HepG2 (cell line): ENCODE measurements at regions not wholly inside any gene's neighbourhood (a gene's known extent, or its start where the extent isn't known, plus 50 kb on each side); places are given as distances from the start of the nearest gene placed in this dataset.
A peak's percentile ranks its signal among the peaks of the same experiment; 100 is the strongest.

Source experiments
- ATAC-seq: fragments of 200-7000 bp; cut with Tn5 transposase; 3 replicates; pipeline ENCODE4 v1.9.1; 2020; ENCODE audit warnings: mild to moderate bottlenecking, moderate library complexity
- BruUV-seq: library from RNA; stranded (reverse); fragments of 400-500 nt; replicated peaks from 2 replicates; lab custom pipeline; 2021; lab: Mats Ljungman, UMichigan
- CTCF ChIA-PET: fragments of 300-600 bp; formaldehyde crosslinking; extraction: SDS; loops from one replicate; lab custom pipeline; 2021; ENCODE audit warnings: low total read pairs, inconsistent platforms, low intra/inter-chr PET ratio; lab: Yijun Ruan, JAX
- POLR2A ChIA-PET: fragments of 350-600 bp; sonication (Branson Sonifier 250); formaldehyde crosslinking; loops from one replicate; lab custom pipeline; 2020; ENCODE audit warnings: antibody characterized with exemption, inconsistent platforms; lab: Yijun Ruan, JAX
- DNase-seq: peaks from one replicate; pipeline ENCODE4 v3.0.0-alpha.2; 2015; ENCODE audit warnings: low spot score
- FAIRE-seq: peaks from 3 replicates; lab custom pipeline; 2011; peaks lifted over from hg19 to GRCh38; lab: Jason Lieb, UNC
- H2AFZ ChIP-seq: one replicate; pipeline ENCODE4 v1.6.1; 2011; ENCODE audit warnings: low read length, inconsistent platforms
- H3K27ac ChIP-seq: fragments of 300-600 bp; 3 replicates; pipeline ENCODE4 v1.8.0; 2011; ENCODE audit warnings: mixed run types, mild to moderate bottlenecking, mixed read lengths, low read length, inconsistent platforms; ENCODE audit not compliant: insufficient read depth; ENCODE audit errors: extremely low read length
- H3K27me3 ChIP-seq, 2 experiments: fragments of 200-600 bp in 1 of 2; 2 replicates in 1 of 2; 3 replicates in 1 of 2; pipeline versions ENCODE4 v1.6.0 to v1.8.0; 2011; ENCODE audit warnings: low read length in 2 of 2, mild to moderate bottlenecking in 2 of 2, moderate library complexity in 2 of 2, inconsistent platforms in 1 of 2; ENCODE audit not compliant: insufficient read depth in 2 of 2, control insufficient read depth in 1 of 2
- H3K36me3 ChIP-seq, 2 experiments: fragments of 200-600 bp in 1 of 2; replicated peaks in 1 of 2; 2 replicates in 1 of 2; 3 replicates in 1 of 2; pipeline versions ENCODE4 v1.5.1 to v1.8.0; 2011; ENCODE audit warnings: low read length in 2 of 2, inconsistent platforms in 1 of 2; ENCODE audit not compliant: insufficient read depth in 2 of 2, control insufficient read depth in 1 of 2
- H3K4me1 ChIP-seq: 2 replicates; pipeline ENCODE4 v1.5.1; 2012; ENCODE audit warnings: low read length, inconsistent platforms; ENCODE audit not compliant: insufficient read depth
- H3K4me2 ChIP-seq: 2 replicates; pipeline ENCODE4 v1.6.0; 2011; ENCODE audit warnings: low read depth, low read length, inconsistent platforms
- H3K4me3 ChIP-seq, 3 experiments: fragments of 200-600 bp in 1 of 3; sonication (generic), shearing (Covaris generic) in 1 of 3; replicated peaks in 1 of 3; 2 replicates each; pipeline ENCODE4 v1.5.1; 2011 to 2016; ENCODE audit warnings: low read length in 3 of 3, inconsistent platforms in 2 of 3, low read depth in 2 of 3, mild to moderate bottlenecking in 2 of 3, control low read depth in 1 of 3, mixed read lengths in 1 of 3; ENCODE audit not compliant: insufficient read depth in 1 of 3
- H3K79me2 ChIP-seq: one replicate; pipeline ENCODE4 v1.6.1; 2011; ENCODE audit warnings: low read length, inconsistent platforms; ENCODE audit not compliant: insufficient read depth
- H3K9ac ChIP-seq: 2 replicates; pipeline ENCODE4 v1.6.0; 2011; ENCODE audit warnings: mild to moderate bottlenecking, low read depth, low read length, inconsistent platforms; ENCODE audit not compliant: insufficient read depth
- H3K9me3 ChIP-seq: 2 replicates; pipeline ENCODE4 v1.5.1; 2012; ENCODE audit warnings: mild to moderate bottlenecking, low read length
- H4K20me1 ChIP-seq: 2 replicates; pipeline ENCODE4 v1.6.0; 2011; ENCODE audit warnings: inconsistent platforms, mild to moderate bottlenecking, low read length, moderate library complexity; ENCODE audit not compliant: insufficient read depth
- BHLHE40 ChIP-seq: IDR thresholded peaks from 2 replicates; pipeline ENCODE4 v1.6.1; 2011; ENCODE audit warnings: low read length, improper control_type of control experiment
- CENPX ChIP-seq: sonication (generic); formaldehyde crosslinking; IDR thresholded peaks from 2 replicates; pipeline ENCODE4 v1.9.0; 2021; ENCODE audit warnings: mild to moderate bottlenecking, missing genetic modification reagents, moderate library complexity
- HMG20A ChIP-seq: IDR thresholded peaks from 2 replicates; pipeline ENCODE4 v1.6.1; 2016; ENCODE audit warnings: borderline replicate concordance
- MAZ ChIP-seq, 2 experiments: sonication (generic) in 1 of 2; formaldehyde crosslinking in 1 of 2; IDR thresholded peaks; 2 replicates each; pipeline versions ENCODE4 v1.5.0 to v1.6.1; 2012 to 2020; ENCODE audit warnings: low read depth in 2 of 2, mild to moderate bottlenecking in 2 of 2, borderline replicate concordance in 1 of 2, improper control_type of control experiment in 1 of 2, low read length in 1 of 2, missing genetic modification reagents in 1 of 2, moderate library complexity in 1 of 2
- MLXIP ChIP-seq: sonication (generic); formaldehyde crosslinking; IDR thresholded peaks from 2 replicates; pipeline ENCODE4 v1.9.0; 2021; ENCODE audit warnings: missing genetic modification reagents, borderline replicate concordance
- RFX1 ChIP-seq: fragments of 450-650 bp; IDR thresholded peaks from 2 replicates; pipeline ENCODE4 v1.6.1; 2017
- SYNCRIP ChIP-seq: fragments of 200-400 bp; formaldehyde crosslinking; IDR thresholded peaks from 2 replicates; pipeline ENCODE4 v1.6.1; 2018; ENCODE audit warnings: mild to moderate bottlenecking, low read depth, low read length; ENCODE audit not compliant: insufficient read depth
- ZBTB38 ChIP-seq: sonication (generic); formaldehyde crosslinking; IDR thresholded peaks from 2 replicates; pipeline ENCODE4 v1.5.1; 2020; ENCODE audit warnings: mild to moderate bottlenecking, missing genetic modification reagents
- ZBTB46 ChIP-seq: sonication (generic); formaldehyde crosslinking; IDR thresholded peaks from 2 replicates; pipeline ENCODE4 v1.4.0; 2020; ENCODE audit warnings: mild to moderate bottlenecking, missing genetic modification reagents, borderline replicate concordance
- ZNF383 ChIP-seq: sonication (generic); formaldehyde crosslinking; IDR thresholded peaks from 2 replicates; pipeline ENCODE4 v1.4.0; 2020; ENCODE audit warnings: missing genetic modification reagents, mild to moderate bottlenecking, borderline replicate concordance
- ZNF513 ChIP-seq: sonication (generic); formaldehyde crosslinking; conservative IDR thresholded peaks from 2 replicates; pipeline ENCODE4 v1.5.0; 2020; ENCODE audit warnings: missing genetic modification reagents
- ZNF549 ChIP-seq: sonication (generic); formaldehyde crosslinking; IDR thresholded peaks from 2 replicates; pipeline ENCODE4 v1.5.0; 2020; ENCODE audit warnings: missing genetic modification reagents
- WGBS: methylation state at CpG from one replicate; pipeline ENCODE4 v1.1.6; 2017; ENCODE audit warnings: low lambda C conversion rate; 5-methylcytosine and 5-hydroxymethylcytosine counted together
- in situ Hi-C: cut with HindIII; loops from 2 replicates; pipeline ENCODE4 v1.10.0; 2017; ENCODE audit warnings: low pct_unique_long_range_greater_than_20kb; ENCODE audit not compliant: extremely low pct_ligation_motif_present
- intact Hi-C: fragments of 100-400 bp; cut with micrococcal nuclease; formaldehyde crosslinking; loops from one replicate; pipeline ENCODE4 v1.10.0; 2022; ENCODE audit not compliant: unreplicated experiment

- Histone ChIP-seq H2AFZ (no peak overlapping the region), H3K9me3 (no peaks in the 10 kb centered on the region), H4K20me1 (no peaks in the 10 kb centered on the region), H3K27me3 (peaks cover 3 to 59% of the 10 kb centered on the region in 2 experiments), H3K4me3 (no peak overlapping the region)
- ATAC-seq (no peak), DNase-seq (no peak)
- WGBS = 67% methylated on average over 4 of the region's 8 CpGs
- TF ChIP-seq RFX1 (peak; percentile 55; the same call in 1 of the 2 replicates), CENPX (CRISPR knock-in tag) (no peak)
- TF ChIP-seq, all 625 proteins: peak for 1
- H3K4me2 ChIP-seq = no peak overlapping the region
- H3K36me3 ChIP-seq = no peaks in the 10 kb centered on the region
- no peaks in the 10 kb centered on the region for H3K79me2 ChIP-seq
- H3K27ac ChIP-seq = no peak overlapping the region
- no peak overlapping the region for H3K9ac ChIP-seq
- intact Hi-C loops (no loop called here), in situ Hi-C loops (no loop called here)
- no peak for FAIRE-seq
- POLR2A ChIA-PET = no interaction called here
- CTCF ChIA-PET = no interaction called here
- peaks cover 2% of the 10 kb centered on the region; the same call in 1 of the 2 replicates for H3K4me1 ChIP-seq
- no TSS peak for BruUV-seq
Measured at GRCh38 chr6:1518855-1519254, 90.9 kb upstream of the FOXC1 start.

- Histone ChIP-seq H3K9ac (no peak overlapping the region), H3K4me2 (no peak overlapping the region), H2AFZ (no peak overlapping the region), H3K27me3 (peaks cover 3 to 62% of the 10 kb centered on the region in 2 experiments), H3K9me3 (no peaks in the 10 kb centered on the region), H3K4me1 (no peaks in the 10 kb centered on the region), H3K27ac (no peak overlapping the region), H3K4me3 (no peak overlapping the region), H4K20me1 (no peaks in the 10 kb centered on the region), H3K79me2 (no peaks in the 10 kb centered on the region), H3K36me3 (no peaks in the 10 kb centered on the region)
- intact Hi-C loops (no loop called here), in situ Hi-C loops (no loop called here)
- FAIRE-seq (no peak), DNase-seq (no peak), ATAC-seq (no peak)
- ChIA-PET POLR2A (no interaction called here), CTCF (no interaction called here)
- TF ChIP-seq ZBTB46 (CRISPR knock-in tag) (no peak), ZNF513 (CRISPR knock-in tag) (no peak), MAZ (IDR thresholded peaks at IDR 0.05; ENCODE audit: borderline replicate concordance, low read depth, low read length) (no peak), MAZ (CRISPR knock-in tag; IDR thresholded peaks at IDR 0.05; ENCODE audit: low read depth) (no peak), ZBTB38 (CRISPR knock-in tag) (no peak), HMG20A (CRISPR knock-in tag) (no peak), BHLHE40 (no peak), SYNCRIP (no peak), ZNF549 (CRISPR knock-in tag) (no peak), MLXIP (CRISPR knock-in tag) (no peak), ZNF383 (CRISPR knock-in tag) (no peak)
- BruUV-seq = no TSS peak
- WGBS = 11% methylated on average over 4 of the region's 4 CpGs
Measured at GRCh38 chr6:1519597-1519996, 90.1 kb upstream of the FOXC1 start.
